ENCODE measurements at regions not wholly inside any gene's neighbourhood (a gene's known extent, or its start where the extent isn't known, plus 50 kb on each side); places are given as distances from the start of the nearest gene placed in this dataset.
"Not testable (repeated sequence)": the region's sequence is repeated elsewhere in the genome, so short reads cannot be mapped to it uniquely, and the experiment has no call there.

DNA sequence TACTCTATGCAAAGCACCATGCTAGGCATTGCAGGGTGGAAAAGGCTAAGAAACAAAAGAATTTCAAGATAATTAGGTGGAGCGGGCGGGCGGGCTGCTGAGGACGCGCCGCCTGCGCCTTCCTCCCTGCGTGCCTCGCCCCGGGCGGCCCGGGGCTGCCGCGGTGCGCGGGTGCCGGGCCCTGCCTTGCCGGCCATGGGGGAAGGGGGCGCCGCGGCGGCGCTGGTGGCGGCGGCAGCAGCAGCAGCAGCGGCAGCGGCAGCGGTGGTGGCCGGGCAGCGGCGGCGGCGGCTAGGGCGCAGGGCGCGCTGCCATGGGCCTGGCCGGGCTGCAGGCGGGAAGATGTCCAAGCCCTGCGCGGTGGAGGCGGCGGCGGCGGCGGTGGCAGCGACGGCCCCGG is 884.3 kb downstream of the TUBA3C start:
- not testable (repeated sequence) for H4K8ac ChIP-seq (ENCODE audit: low read depth, low read length); H3K79me1 ChIP-seq (ENCODE audit: low read length); H3K9ac ChIP-seq (ENCODE audit: low read length); H2BK120ac ChIP-seq (ENCODE audit: insufficient read depth, low read length, poor library complexity); H3K27ac ChIP-seq (ENCODE audit: low read depth, low read length); H2BK12ac ChIP-seq (ENCODE audit: low read length); H4K91ac ChIP-seq (ENCODE audit: low read depth, low read length); H3K36me3 ChIP-seq (ENCODE audit: control insufficient read depth in 1 of 2, insufficient read depth in 2 of 2, low read length in 2 of 2); H3K9me3 ChIP-seq (ENCODE audit: insufficient read depth, low read depth, low read length); H3K23ac ChIP-seq (ENCODE audit: low read length); DNase-seq; H3K18ac ChIP-seq (ENCODE audit: low read length); H2AK5ac ChIP-seq (ENCODE audit: low read length); H3K14ac ChIP-seq (ENCODE audit: low read length); H4K12ac ChIP-seq (ENCODE audit: low read depth, low read length); H3K4me3 ChIP-seq (ENCODE audit: low read depth, low read length); H3K27me3 ChIP-seq (ENCODE audit: insufficient read depth, low read length); H2AFZ ChIP-seq (ENCODE audit: insufficient read depth, low read length, poor library complexity); H3K79me2 ChIP-seq (ENCODE audit: control insufficient read depth, insufficient read depth, low read length, poor library complexity); H3K4ac ChIP-seq (ENCODE audit: low read depth, low read length); H2BK5ac ChIP-seq (ENCODE audit: low read depth, low read length, poor library complexity); H3K4me2 ChIP-seq (ENCODE audit: low read length); H3K4me1 ChIP-seq (ENCODE audit: control insufficient read depth in 1 of 2, insufficient read depth in 2 of 2, low read length in 2 of 2)
- WGBS (ENCODE audit: extremely low coverage, insufficient coverage, insufficient read length): no CpG with 5 or more reads among the region's 48 CpGs

DNA sequence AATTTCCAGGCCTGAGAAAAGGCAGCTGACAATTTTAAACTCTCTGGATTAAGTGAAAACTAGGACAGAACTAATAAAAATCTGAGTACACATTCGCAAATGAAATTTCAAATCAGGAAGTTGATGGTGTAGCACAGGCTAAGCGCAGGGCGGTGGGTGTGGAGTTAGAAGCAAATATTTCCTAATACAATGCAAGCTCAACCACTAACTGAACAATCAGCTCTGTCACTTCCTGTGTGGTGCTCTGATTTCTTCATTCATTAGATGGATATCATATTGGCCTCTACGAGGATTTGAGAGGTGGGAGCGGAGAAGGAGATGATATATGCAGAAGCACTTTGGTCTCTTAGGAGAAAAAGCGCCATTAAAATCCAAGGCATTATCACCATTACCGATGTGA is 885.0 kb downstream of the TUBA3C start:
- not testable (repeated sequence) for H3K27me3 ChIP-seq (ENCODE audit: insufficient read depth, low read length); H2BK12ac ChIP-seq (ENCODE audit: low read length); H3K36me3 ChIP-seq (ENCODE audit: control insufficient read depth in 1 of 2, insufficient read depth in 2 of 2, low read length in 2 of 2); DNase-seq; H3K9me3 ChIP-seq (ENCODE audit: insufficient read depth, low read depth, low read length); H3K4me2 ChIP-seq (ENCODE audit: low read length); H3K18ac ChIP-seq (ENCODE audit: low read length); H3K23ac ChIP-seq (ENCODE audit: low read length); H3K4me1 ChIP-seq (ENCODE audit: control insufficient read depth in 1 of 2, insufficient read depth in 2 of 2, low read length in 2 of 2); H3K4me3 ChIP-seq (ENCODE audit: low read depth, low read length); H2AFZ ChIP-seq (ENCODE audit: insufficient read depth, low read length, poor library complexity); H3K79me2 ChIP-seq (ENCODE audit: control insufficient read depth, insufficient read depth, low read length, poor library complexity); H3K4ac ChIP-seq (ENCODE audit: low read depth, low read length); H4K8ac ChIP-seq (ENCODE audit: low read depth, low read length); H3K79me1 ChIP-seq (ENCODE audit: low read length); H3K9ac ChIP-seq (ENCODE audit: low read length); H3K14ac ChIP-seq (ENCODE audit: low read length); H2BK5ac ChIP-seq (ENCODE audit: low read depth, low read length, poor library complexity); H3K27ac ChIP-seq (ENCODE audit: low read depth, low read length); H4K91ac ChIP-seq (ENCODE audit: low read depth, low read length); H4K12ac ChIP-seq (ENCODE audit: low read depth, low read length); H2AK5ac ChIP-seq (ENCODE audit: low read length); H2BK120ac ChIP-seq (ENCODE audit: insufficient read depth, low read length, poor library complexity)
- no CpG with 5 or more reads among the region's 7 CpGs for WGBS (ENCODE audit: extremely low coverage, insufficient coverage, insufficient read length)

DNA sequence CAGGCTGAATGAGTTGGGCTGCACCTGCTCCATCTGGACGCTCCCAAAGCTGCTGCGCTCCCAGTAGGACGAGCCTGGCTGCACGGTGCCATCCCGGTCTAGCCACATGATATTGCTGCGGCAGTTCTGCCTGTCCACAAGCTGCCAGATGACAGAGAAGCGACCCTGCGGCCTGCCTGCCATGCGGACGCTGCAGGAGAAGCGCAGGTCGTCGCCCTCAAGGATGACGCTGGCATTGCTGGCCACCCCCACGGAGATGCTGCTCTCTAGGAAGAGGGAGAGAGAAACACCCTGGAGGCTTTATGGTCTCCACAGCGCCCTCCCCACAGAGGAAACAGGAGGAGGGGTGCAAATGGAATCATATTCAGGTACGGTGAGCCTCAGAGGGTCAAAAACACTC is 887.3 kb downstream of the TUBA3C start:
- H4K91ac ChIP-seq (ENCODE audit: low read depth, low read length); H3K79me1 ChIP-seq (ENCODE audit: low read length); H2AK5ac ChIP-seq (ENCODE audit: low read length); H3K4me3 ChIP-seq (ENCODE audit: low read depth, low read length); H3K4ac ChIP-seq (ENCODE audit: low read depth, low read length); DNase-seq; H3K9ac ChIP-seq (ENCODE audit: low read length); H3K27ac ChIP-seq (ENCODE audit: low read depth, low read length); H2BK12ac ChIP-seq (ENCODE audit: low read length); H3K9me3 ChIP-seq (ENCODE audit: insufficient read depth, low read depth, low read length); H3K79me2 ChIP-seq (ENCODE audit: control insufficient read depth, insufficient read depth, low read length, poor library complexity); H2BK5ac ChIP-seq (ENCODE audit: low read depth, low read length, poor library complexity); H3K4me1 ChIP-seq (ENCODE audit: control insufficient read depth in 1 of 2, insufficient read depth in 2 of 2, low read length in 2 of 2); H3K27me3 ChIP-seq (ENCODE audit: insufficient read depth, low read length); H3K36me3 ChIP-seq (ENCODE audit: control insufficient read depth in 1 of 2, insufficient read depth in 2 of 2, low read length in 2 of 2); H2AFZ ChIP-seq (ENCODE audit: insufficient read depth, low read length, poor library complexity); H3K4me2 ChIP-seq (ENCODE audit: low read length); H4K8ac ChIP-seq (ENCODE audit: low read depth, low read length); H2BK120ac ChIP-seq (ENCODE audit: insufficient read depth, low read length, poor library complexity); H4K12ac ChIP-seq (ENCODE audit: low read depth, low read length); H3K23ac ChIP-seq (ENCODE audit: low read length); H3K14ac ChIP-seq (ENCODE audit: low read length); H3K18ac ChIP-seq (ENCODE audit: low read length): not testable (repeated sequence)
- WGBS (ENCODE audit: extremely low coverage, insufficient coverage, insufficient read length): no CpG with 5 or more reads among the region's 17 CpGs

DNA sequence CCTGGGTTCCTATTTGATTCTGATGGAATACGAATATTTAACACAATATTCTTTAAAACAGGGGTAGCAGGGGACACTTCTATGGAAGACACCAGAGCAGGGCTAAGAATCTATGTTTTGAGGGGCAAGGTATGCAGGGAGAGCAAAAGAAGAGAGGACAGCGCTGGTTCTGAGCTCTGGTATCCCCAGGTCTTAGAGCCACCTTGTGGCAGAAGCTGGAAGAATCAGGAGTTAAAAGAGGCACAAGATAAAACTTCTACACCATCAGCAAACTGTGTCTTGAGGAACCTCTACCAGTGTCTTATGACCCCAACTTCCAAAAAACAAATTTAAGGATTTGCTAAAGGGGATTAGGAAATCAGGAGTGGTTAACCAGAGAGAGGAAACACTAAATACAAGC is 894.8 kb downstream of the TUBA3C start:
- H2AK5ac ChIP-seq (ENCODE audit: low read length); H3K18ac ChIP-seq (ENCODE audit: low read length); H3K4ac ChIP-seq (ENCODE audit: low read depth, low read length); H2BK120ac ChIP-seq (ENCODE audit: insufficient read depth, low read length, poor library complexity); DNase-seq; H3K4me3 ChIP-seq (ENCODE audit: low read depth, low read length); H3K27me3 ChIP-seq (ENCODE audit: insufficient read depth, low read length); H3K23ac ChIP-seq (ENCODE audit: low read length); H3K79me2 ChIP-seq (ENCODE audit: control insufficient read depth, insufficient read depth, low read length, poor library complexity); H3K14ac ChIP-seq (ENCODE audit: low read length); H2BK12ac ChIP-seq (ENCODE audit: low read length); H4K8ac ChIP-seq (ENCODE audit: low read depth, low read length); H3K36me3 ChIP-seq (ENCODE audit: control insufficient read depth in 1 of 2, insufficient read depth in 2 of 2, low read length in 2 of 2); H2BK5ac ChIP-seq (ENCODE audit: low read depth, low read length, poor library complexity); H3K79me1 ChIP-seq (ENCODE audit: low read length); H3K27ac ChIP-seq (ENCODE audit: low read depth, low read length); H3K9ac ChIP-seq (ENCODE audit: low read length); H3K4me2 ChIP-seq (ENCODE audit: low read length); H3K4me1 ChIP-seq (ENCODE audit: control insufficient read depth in 1 of 2, insufficient read depth in 2 of 2, low read length in 2 of 2); H4K91ac ChIP-seq (ENCODE audit: low read depth, low read length); H2AFZ ChIP-seq (ENCODE audit: insufficient read depth, low read length, poor library complexity); H4K12ac ChIP-seq (ENCODE audit: low read depth, low read length): not testable (repeated sequence)
- peaks cover 11% of the 10 kb centered on the region for H3K9me3 ChIP-seq (ENCODE audit: insufficient read depth, low read depth, low read length)
- no CpG with 5 or more reads among the region's 2 CpGs for WGBS (ENCODE audit: extremely low coverage, insufficient coverage, insufficient read length)

Data from trophoblast cell (in vitro differentiated cells and primary cell).